ENCODE measurements at regions not wholly inside any gene's neighbourhood (a gene's known extent, or its start where the extent isn't known, plus 50 kb on each side); places are given as distances from the start of the nearest gene placed in this dataset.

DNA sequence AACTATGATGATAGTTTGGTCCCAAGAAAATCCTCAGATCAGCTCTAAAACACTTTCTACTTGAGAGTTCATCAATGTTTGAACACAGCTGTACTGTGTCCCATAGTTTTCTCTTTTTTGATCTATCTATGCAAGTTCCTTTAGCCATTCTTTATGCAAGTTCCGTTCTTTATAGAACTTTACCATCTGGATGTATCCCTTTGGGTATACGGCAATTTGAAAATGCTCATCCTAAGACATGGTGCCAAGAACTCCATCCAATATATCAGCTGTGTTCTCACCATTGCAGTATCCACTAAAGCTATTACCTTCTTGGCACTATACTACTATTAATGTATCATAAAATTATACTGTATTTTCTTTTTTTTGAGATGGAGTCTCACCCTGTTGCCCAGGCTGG is 276.9 kb downstream of the NOVA1 start:
- H3K9me3 ChIP-seq (ENCODE audit: low read depth, low read length): no peaks in the 10 kb centered on the region
- no peak for TF ChIP-seq CTCF (IDR thresholded peaks at IDR 0.05; ENCODE audit: extremely low read depth, low read depth, low read length)
- no peaks in the 10 kb centered on the region for H3K36me3 ChIP-seq (ENCODE audit: insufficient read depth, low read length)
- no peak overlapping the region for H3K27ac ChIP-seq (ENCODE audit: low read depth, low read length)
- H3K79me2 ChIP-seq (ENCODE audit: insufficient read depth, low read length): no peaks in the 10 kb centered on the region
- H3K4me1 ChIP-seq (ENCODE audit: insufficient read depth, low read length): no peaks in the 10 kb centered on the region
- no peak overlapping the region for H3K4me2 ChIP-seq (ENCODE audit: insufficient read depth, low read length)
- no peak overlapping the region for H2AFZ ChIP-seq (ENCODE audit: low read length)
- no peak overlapping the region for H3K4me3 ChIP-seq (ENCODE audit: insufficient read depth, low read length)
- H3K27me3 ChIP-seq (ENCODE audit: insufficient read depth, low read length): no peaks in the 10 kb centered on the region
- no peak for DNase-seq (ENCODE audit: insufficient read length, low spot score, missing footprints)
- H4K20me1 ChIP-seq (ENCODE audit: insufficient read depth, low read length): no peaks in the 10 kb centered on the region

GRCh38 chr14:26319139-26319864 is 278.5 kb downstream of the NOVA1 start:
- no peak for DNase-seq (ENCODE audit: insufficient read length, low spot score, missing footprints)
- Histone ChIP-seq H3K4me1 (ENCODE audit: insufficient read depth, low read length) (no peaks in the 10 kb centered on the region), H3K79me2 (ENCODE audit: insufficient read depth, low read length) (no peaks in the 10 kb centered on the region), H3K4me3 (ENCODE audit: insufficient read depth, low read length) (no peak overlapping the region), H3K4me2 (ENCODE audit: insufficient read depth, low read length) (no peak overlapping the region), H3K9me3 (ENCODE audit: low read depth, low read length) (no peaks in the 10 kb centered on the region), H3K27ac (ENCODE audit: low read depth, low read length) (no peak overlapping the region), H4K20me1 (ENCODE audit: insufficient read depth, low read length) (no peaks in the 10 kb centered on the region), H2AFZ (ENCODE audit: low read length) (no peak overlapping the region), H3K36me3 (ENCODE audit: insufficient read depth, low read length) (no peaks in the 10 kb centered on the region), H3K27me3 (ENCODE audit: insufficient read depth, low read length) (no peaks in the 10 kb centered on the region)
- no peak for TF ChIP-seq CTCF (IDR thresholded peaks at IDR 0.05; ENCODE audit: extremely low read depth, low read depth, low read length)

- DNase-seq (ENCODE audit: insufficient read length, low spot score, missing footprints): no peak
- Histone ChIP-seq H3K27ac (ENCODE audit: low read depth, low read length) (no peak overlapping the region), H3K4me3 (ENCODE audit: insufficient read depth, low read length) (no peak overlapping the region), H3K36me3 (ENCODE audit: insufficient read depth, low read length) (no peaks in the 10 kb centered on the region), H3K9me3 (ENCODE audit: low read depth, low read length) (peaks cover 2% of the 10 kb centered on the region), H3K79me2 (ENCODE audit: insufficient read depth, low read length) (no peaks in the 10 kb centered on the region), H4K20me1 (ENCODE audit: insufficient read depth, low read length) (no peaks in the 10 kb centered on the region), H3K4me1 (ENCODE audit: insufficient read depth, low read length) (no peaks in the 10 kb centered on the region), H2AFZ (ENCODE audit: low read length) (no peak overlapping the region), H3K27me3 (ENCODE audit: insufficient read depth, low read length) (no peaks in the 10 kb centered on the region), H3K4me2 (ENCODE audit: insufficient read depth, low read length) (no peak overlapping the region)
- no peak for TF ChIP-seq CTCF (IDR thresholded peaks at IDR 0.05; ENCODE audit: extremely low read depth, low read depth, low read length)
Observed at GRCh38 chr14:26304056-26304455, 293.8 kb downstream of the NOVA1 start.

- Histone ChIP-seq H3K9me3 (ENCODE audit: low read depth, low read length) (peaks cover 5% of the 10 kb centered on the region), H4K20me1 (ENCODE audit: insufficient read depth, low read length) (no peaks in the 10 kb centered on the region), H3K36me3 (ENCODE audit: insufficient read depth, low read length) (no peaks in the 10 kb centered on the region), H3K4me1 (ENCODE audit: insufficient read depth, low read length) (no peaks in the 10 kb centered on the region), H3K27ac (ENCODE audit: low read depth, low read length) (no peak overlapping the region), H3K27me3 (ENCODE audit: insufficient read depth, low read length) (no peaks in the 10 kb centered on the region), H3K4me2 (ENCODE audit: insufficient read depth, low read length) (no peak overlapping the region), H3K79me2 (ENCODE audit: insufficient read depth, low read length) (no peaks in the 10 kb centered on the region), H2AFZ (ENCODE audit: low read length) (no peak overlapping the region), H3K4me3 (ENCODE audit: insufficient read depth, low read length) (no peak overlapping the region)
- DNase-seq (ENCODE audit: insufficient read length, low spot score, missing footprints): no peak
- TF ChIP-seq CTCF (IDR thresholded peaks at IDR 0.05; ENCODE audit: extremely low read depth, low read depth, low read length): no peak
Observed at GRCh38 chr14:26293909-26294308, 303.9 kb downstream of the NOVA1 start.
